ENCODE measurements at regions not wholly inside any gene's neighbourhood (a gene's known extent, or its start where the extent isn't known, plus 50 kb on each side); places are given as distances from the start of the nearest gene placed in this dataset.

- no peak for TF ChIP-seq CTCF (IDR thresholded peaks at IDR 0.05; ENCODE audit: poor library complexity, severe bottlenecking)
- TF ChIP-seq RAD21 (conservative IDR thresholded peaks at IDR 0.05) = no peak
- TF ChIP-seq EZH2 (IDR thresholded peaks at IDR 0.05; ENCODE audit: borderline replicate concordance, insufficient read depth, low read length, poor library complexity, severe bottlenecking) = no peak
Observed at GRCh38 chr14:101380512-101380911, 180.8 kb upstream of the DIO3 start.

Measured in neural cell (in vitro differentiated cells).